Hematopoietic multipotent progenitor cell treated with erythropoietin and hydrocortisone succinate and interleukin-3 and kit ligand, for 17 days (in vitro differentiated cells): ENCODE measurements at regions not wholly inside any gene's neighbourhood (a gene's known extent, or its start where the extent isn't known, plus 50 kb on each side); places are given as distances from the start of the nearest gene placed in this dataset.
"Not testable (repeated sequence)": the region's sequence is repeated elsewhere in the genome, so short reads cannot be mapped to it uniquely, and the experiment has no call there.

ENCODE experiments used
- DNase-seq: peaks from one replicate; pipeline ENCODE4 v3.0.0-alpha.2; 2015; ENCODE audit warnings: low spot score

DNA sequence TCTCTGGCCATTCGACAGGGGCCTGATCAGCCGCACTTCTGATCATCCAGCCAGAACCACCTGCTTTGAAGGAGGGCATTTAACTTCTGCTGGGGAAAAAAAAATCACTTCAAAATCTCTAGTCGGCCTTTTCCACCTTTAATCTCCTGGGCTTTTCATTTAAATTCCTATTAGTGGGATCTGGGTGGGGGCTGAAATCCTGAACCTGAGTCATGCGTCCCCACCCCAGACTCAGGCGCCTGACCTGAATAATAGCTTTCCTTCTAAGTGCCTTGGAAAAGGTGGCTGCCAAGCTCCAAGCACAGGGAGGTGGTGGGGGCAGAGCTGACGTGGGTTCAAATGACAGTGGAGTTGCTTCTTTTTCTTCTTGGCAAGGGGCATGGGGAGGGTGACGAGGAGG, 246.0 kb upstream of the EXOC2 start:
- no peak for DNase-seq

DNA sequence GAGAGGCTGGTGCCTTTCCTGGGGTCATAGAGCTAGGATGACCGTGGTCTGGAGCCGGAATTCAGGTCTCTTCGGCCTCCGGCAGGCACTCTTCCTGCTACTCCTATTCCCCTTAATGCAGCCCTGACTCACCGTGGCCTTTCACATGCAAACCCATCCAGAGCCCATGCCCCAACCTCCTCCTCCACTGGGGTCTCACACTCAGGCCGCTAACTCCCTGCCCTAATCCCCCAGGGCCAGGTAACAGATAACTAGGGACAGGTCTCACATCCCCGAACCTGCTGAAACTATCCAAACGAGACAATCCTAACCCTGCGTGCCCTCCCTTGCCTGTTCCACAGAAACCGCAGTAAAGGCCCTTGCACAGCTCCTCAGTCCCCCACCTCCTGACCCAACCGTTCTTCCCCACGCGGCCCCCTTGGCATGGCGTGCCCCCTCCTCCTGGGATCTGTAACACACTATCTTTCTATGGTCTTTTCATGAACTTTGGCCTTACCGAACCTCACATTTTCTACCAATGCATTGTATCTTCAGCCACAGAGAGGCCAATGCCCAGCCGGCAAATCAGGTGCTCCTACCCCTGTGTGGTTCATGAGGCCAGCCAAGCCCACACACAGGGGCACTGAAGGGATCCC, 245.4 kb upstream of the EXOC2 start:
- no peak for DNase-seq

DNA sequence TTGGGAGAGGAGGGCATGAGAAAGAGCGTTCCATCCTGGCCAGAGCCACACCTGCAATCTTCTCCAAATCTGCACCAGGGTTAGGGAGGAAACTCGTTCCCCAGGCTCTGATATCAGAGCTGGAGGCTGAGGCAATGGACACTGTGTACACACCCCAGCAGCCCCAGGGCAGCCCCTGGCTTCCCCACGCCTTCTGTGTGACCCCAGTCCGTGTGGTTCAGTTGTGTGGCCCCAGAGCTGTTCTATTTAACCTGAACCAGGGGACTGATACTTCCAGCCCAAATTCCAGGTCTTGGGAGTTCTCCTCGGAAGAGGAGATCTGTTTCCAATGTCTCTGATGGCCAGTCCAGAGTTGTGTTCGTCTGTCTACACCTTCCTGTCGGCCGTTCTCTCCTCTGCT, 242.6 kb upstream of the EXOC2 start:
- no peak for DNase-seq

DNA sequence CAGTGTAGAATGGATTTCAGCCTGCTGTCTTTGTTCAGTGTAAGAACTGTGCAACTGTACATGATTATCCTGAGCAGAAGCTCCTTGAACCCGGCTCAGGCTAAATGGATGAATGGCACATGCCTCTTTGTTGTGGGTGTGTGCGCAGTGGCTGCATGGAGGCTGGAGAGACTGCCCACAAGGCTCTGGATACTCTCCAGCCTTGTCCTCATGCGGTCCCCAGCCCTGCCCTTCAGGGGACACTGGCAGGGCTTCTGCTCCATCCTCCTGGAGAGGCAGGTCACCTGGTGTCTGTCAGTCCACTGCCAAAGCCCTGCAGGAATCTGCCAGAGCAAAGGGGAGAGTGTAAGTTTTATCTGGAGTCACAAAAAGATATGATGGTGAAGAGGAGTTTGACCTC, 241.7 kb upstream of the EXOC2 start:
- DNase-seq, result no peak

DNA sequence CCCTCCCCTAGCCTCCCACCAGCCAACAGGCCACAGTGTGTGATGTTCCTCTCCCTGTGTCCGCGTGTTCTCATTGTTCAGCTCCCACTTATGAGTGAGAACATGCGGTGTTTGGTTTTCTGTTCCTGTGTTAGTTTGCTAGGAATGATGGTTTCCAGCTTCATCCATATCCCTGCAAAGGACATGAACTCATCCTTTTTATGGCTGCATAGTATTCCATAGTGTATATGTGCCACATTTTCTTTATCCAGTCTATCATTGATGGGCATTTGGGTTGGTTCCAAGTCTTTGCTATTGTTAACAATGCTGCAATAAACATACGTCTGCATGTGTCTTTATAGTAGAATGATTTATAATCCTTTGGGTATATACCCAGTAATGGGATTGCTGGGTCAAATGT, 239.0 kb upstream of the EXOC2 start:
- DNase-seq, result not testable (repeated sequence)

DNA sequence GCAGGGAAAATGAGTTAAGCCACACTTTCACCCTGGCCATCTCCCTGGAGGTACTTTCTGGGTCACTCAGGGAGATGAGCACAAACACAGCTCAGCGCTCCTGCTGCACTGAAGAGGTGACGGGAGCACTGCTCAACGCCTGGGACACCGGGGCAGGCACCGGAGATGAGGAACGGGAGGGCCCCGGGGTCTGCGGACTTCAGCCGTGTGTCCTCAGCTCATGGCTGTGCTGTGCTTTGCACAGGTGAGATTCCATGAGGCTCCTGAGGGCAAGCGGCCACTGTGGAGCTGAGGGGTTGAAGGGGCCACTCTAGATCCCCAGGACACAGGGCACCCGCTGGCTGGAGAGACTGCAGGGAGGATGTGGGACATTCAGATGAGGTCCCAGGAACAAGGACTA, 234.2 kb upstream of the EXOC2 start:
- DNase-seq, result no peak

DNA sequence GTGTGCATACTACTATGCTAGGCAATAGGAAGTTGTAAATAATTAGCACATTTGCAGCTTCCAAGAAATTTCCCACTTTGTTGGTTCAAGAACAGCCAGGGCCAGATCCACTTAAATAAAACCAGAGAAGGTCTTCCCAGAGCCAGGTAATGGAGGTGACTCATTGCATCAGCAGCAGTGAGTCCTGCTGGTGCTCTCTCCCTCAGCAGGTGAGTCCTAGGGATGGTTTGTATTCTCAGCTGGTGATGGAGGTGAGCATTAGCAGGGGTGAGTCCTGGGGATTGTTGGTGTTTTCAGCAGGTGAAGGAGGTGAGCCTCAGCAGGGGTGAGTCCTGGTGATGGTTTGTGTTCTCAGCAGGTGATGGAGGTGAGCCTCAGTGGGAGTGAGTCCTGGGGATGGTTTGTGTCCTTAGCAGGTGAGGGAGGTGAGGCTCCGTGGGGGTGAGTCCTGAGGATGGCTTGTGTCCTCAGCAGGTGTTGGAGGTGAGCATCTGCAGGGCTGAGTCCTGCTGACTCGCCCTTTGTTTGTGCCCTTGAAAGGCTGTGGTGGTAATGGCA, 232.8 kb upstream of the EXOC2 start:
- no peak for DNase-seq

DNA sequence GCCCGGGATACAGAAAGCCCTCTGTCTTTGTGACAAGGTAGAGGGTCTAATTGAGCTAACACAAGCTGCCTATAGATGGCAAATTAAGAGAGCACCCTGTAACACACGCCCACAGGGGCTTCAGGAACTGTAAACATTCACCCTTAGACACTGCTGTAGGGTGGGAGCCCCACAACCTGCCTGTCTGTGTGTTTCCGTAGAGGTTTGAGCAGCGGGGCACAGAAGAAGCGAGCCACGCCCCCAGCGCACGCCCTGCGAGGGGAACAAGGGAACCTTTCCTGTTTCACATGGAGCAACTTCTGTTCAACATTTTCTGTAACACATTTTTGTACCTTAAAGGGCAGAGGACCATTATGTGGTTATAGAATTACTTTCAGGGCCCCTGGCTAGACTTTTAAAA, 231.7 kb upstream of the EXOC2 start:
- DNase-seq, result no peak

DNA sequence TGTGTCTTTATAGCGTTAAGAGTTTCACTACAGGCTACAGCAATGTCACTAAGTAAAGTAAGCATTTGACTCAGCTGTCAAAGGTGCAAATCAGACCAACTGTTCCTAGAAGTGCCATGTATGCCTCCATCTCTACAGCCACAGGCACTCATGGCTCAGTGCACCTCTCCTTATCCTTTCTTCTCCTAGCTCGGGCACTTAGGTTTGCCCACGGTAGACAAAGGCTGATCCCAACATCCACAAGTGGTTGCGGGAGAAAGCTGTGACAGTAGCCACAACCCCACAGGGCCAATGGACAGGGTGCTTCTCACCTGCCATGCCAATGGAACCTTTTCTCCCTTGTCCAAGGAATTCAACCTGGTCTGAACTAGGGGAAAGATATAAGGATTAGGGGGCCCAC, 228.5 kb upstream of the EXOC2 start:
- DNase-seq, result no peak

DNA sequence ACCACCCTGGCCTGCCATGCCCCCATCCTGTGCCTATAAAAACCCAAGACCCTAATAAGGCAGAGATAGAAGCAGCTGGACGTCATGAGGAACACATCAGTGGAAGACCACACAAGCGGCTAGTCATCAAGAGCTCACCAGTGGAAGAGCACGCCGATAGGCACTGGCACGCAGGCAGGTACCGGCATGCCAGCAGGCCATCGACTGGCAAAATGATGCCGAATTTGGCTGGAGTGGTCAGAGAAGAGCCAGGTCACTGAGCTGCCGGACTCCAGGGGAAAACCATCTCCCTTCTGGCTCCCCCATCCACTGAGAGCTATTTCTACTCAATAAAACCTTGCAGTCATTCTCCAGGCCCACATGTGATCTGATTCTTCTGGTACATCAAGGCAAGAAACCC, 227.6 kb upstream of the EXOC2 start:
- DNase-seq, result no peak

DNA sequence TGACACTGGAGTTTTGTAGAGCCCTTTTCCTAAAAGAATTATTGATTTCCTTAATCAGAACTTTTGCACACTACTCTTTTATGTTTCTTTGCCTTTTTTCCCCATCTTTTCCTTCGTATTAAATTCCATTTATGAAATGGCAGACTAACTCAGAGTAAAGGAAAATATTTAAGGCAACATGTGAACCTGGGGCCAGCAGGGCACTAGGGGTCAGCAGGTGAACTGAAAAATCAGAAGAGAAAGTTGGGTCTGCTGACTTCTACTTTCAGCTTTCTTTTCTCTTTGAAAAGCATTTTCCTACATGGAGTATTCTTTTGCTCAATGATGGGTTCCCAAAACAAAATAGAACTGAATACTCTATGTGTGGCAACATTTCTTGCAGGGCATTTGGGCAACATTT, 226.6 kb upstream of the EXOC2 start:
- DNase-seq, result no peak

DNA sequence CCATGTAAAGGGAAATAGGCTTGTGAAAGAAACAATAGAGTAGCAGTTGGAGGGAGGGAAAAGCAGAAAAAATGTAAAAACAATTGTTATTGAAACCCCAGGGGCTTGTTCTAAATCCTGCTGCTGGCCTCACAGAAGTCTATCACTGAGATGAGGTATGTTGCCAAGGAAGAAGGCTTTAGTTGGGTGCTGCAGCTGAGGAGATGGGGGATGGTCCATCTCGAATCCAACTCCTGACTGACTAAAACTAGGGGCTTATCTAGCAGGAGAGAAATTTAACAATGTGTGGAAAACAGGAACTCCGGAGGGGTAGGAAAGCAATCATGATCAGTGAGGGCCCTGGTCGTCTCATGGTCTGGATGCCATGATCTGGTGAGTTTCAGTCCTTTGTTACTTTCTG, 225.0 kb upstream of the EXOC2 start:
- no peak for DNase-seq

DNA sequence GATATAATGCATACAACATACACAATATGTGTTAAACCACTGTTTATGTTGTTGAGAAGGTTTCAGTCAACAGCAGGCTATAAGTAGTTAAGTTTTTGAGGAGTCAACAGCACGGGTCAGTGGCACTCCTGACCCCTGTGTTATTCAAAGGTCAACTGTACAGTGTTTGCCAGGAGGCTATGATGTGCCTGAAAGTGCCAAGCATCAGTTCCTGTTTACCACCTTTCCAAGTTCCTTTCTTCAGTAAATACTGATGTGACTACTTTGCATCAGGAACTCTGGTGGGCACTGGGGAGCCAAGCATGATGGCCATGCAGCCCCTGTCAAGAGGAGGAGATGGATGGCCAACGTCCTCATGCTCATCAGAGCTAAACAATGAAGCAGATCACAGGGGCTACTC, 224.4 kb upstream of the EXOC2 start:
- DNase-seq, result no peak

DNA sequence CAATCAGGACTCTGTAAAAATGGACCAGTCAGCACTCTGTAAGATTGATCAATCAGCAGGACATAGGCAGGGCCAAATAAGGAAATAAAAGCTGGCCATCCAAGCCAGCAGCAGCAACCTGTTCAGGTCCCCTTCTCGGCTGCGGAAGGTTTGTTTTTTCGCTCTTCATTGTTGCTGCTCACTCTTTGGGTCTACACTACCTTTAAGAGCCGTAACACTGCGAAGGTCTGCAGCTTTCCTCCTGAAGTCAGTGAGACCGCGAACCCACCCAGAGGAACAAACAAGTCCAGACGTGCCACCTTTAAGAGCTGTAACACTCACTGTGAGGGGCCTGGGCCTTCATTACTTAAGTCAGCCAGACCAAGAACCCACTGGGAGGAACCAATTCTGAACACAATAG, 223.2 kb upstream of the EXOC2 start:
- DNase-seq, result no peak

DNA sequence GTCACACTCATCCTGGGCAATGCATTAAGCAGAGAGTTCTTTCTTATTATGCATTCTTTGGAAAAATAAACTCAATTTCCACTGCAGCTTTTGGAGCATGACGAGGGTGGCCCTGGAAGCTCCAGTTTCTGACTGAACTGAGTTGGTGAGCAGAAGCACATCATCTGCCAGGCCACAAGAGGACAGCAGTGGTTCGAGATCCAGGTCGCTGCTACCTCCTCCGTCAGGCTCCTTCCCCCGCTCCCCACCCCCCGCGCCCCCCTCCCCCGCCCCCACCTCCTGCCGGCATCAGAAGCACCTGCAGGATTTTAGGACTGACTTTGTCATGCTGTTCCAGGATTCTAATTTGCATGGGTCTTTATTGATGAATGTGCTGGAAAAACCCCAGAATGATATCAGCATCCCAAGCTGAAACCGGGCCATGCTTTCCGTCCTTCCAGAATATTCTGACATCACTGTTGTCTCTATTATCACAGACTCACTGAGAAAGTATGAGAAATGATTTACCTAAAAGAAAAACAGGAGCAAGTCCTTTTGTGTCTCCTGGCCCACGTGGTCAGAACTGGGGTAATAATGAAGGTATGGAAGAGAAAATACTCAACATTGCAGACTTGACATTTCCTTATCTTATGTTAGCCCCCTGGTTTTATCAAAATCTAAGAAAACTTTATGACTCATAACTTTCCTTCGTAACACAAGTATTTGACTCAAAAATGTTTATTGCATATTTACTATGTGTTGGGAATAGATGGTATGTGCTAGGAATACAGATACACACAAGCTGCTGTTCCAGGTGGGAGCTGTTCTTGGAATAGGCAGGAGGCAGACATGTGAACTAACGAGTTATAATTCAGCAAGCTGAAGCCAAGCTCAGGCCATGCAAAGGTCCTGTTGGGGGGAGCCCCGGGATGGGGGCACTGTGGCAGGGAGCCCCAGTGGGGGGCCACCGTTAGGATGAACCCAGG, 220.2 kb upstream of the EXOC2 start:
- DNase-seq, result no peak

DNA sequence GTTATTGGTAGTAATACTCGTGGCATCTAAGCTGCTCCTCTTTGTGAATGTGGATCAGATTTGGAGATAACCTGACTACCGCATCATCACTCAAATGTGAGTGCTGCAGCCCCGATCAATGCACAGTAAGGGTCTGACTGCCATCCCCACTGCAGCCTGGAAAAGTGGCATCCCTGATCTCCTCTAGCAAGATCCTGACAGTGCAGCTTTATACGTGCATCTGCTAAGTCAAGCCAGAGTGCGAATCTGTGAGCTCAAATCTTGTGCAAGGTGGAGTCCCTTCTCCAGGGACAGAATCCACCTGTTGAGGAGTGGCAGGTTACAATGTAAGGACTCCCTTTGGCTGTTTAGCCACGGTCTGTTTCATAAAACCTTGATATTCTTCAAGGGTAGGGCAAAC, 215.0 kb upstream of the EXOC2 start:
- no peak for DNase-seq

DNA sequence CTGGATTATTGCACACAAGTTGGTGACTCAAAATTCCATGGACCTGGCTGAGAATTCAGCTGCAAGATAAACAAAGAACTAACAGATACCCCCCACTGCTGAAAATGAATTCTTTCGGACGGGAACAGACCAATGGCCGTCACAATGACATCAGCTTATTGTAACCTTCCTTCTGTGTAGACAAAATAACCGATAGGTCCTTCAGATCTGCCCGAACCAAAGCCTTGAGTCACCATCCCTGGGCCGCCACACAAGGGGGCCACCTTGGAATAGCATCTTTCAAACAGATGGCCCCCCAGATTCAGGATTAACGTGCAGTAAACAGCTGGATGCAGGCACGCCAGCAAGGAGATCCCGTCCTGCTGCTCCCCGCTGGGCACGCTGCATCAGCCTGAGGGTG, 214.0 kb upstream of the EXOC2 start:
- no peak for DNase-seq

DNA sequence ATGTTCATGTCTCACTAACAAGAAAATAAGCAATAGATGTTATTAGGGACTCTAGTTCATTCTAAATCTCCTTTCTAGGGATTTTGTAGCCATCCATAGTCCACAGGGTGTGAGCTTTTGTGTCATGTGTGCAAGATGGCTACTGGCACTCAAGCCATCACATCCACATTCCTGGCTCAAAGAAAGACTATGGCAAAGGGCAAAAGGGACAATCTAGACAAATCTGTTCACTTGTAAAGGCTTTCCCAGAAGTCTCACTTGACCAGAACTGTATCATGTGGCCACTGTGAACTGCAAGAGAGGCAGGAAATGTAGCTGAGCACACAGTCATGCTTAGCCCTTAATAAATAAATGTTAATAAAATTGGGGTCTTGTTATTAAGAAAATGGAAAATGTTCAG, 212.6 kb upstream of the EXOC2 start:
- peak; percentile 8 for DNase-seq

DNA sequence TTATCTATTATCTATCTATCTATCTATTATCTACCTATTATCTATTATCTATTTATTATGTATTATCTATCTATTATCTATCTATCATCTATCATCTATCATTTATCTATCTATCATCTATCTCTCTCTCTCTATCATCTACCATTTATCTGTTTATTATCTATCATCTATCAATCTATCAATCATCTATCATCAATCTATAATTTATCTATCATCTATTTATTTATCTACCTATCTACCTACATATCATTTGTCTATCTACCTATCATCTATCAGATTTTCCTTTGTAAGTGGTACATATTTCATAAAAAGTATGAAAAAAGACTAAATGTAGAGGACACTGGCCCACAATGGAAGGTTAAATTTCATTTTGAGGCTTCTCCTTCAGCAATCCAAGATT, 212.1 kb upstream of the EXOC2 start:
- DNase-seq, result no peak

DNA sequence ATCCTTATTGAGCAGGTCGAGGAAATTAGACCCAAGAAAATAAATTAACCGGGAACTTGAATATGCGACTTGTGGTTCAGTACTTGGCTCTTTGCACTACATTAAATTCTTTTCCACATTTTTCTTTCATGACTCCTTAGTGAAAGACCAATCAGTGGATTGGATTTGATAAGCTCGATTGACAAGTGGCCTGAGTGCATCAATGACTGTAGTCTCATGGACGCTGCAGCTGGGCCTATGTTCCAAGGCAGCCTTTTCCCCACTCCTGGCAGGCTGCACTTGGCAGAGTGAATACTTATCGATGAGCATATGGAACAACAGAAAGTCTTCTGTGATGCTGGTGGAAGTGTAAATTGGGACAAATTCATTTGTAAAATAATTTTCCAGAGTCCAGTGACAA, 210.8 kb upstream of the EXOC2 start:
- DNase-seq, result no peak

DNA sequence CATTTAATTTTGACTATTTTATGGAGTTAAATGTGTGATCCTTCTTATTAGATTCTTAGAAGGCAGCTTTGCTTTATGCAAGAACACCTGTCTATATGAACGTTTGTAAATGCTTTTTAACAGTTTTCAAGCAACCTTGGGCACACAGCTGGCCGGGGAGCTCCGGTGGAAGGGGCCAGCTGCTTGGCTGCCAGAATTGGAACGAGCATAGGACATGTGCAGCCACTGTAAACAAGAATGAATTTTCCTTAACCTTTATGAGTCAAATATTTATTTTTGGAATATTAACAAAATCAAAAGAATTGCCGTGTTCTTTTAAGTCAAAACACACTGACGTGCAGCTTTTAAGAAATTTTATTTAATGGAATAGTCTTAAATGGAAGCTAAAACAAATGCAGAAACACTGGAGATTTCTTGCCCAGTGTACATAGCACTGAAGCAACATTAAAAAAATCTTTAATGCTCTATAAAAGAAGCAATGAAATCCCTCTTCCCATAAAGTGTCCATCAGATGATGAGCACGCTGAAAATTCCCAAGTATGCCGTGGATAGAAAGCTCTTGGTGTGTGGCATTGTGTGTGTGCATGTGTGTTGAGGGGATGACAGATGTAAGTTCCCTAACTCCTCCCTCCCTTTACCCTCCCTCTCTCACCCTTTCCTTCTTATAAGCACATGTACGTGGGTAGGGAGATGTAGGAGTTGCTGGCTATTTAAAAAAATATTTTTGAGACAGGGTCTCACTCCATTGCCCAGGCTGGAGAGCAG, 208.9 kb upstream of the EXOC2 start:
- no peak for DNase-seq

DNA sequence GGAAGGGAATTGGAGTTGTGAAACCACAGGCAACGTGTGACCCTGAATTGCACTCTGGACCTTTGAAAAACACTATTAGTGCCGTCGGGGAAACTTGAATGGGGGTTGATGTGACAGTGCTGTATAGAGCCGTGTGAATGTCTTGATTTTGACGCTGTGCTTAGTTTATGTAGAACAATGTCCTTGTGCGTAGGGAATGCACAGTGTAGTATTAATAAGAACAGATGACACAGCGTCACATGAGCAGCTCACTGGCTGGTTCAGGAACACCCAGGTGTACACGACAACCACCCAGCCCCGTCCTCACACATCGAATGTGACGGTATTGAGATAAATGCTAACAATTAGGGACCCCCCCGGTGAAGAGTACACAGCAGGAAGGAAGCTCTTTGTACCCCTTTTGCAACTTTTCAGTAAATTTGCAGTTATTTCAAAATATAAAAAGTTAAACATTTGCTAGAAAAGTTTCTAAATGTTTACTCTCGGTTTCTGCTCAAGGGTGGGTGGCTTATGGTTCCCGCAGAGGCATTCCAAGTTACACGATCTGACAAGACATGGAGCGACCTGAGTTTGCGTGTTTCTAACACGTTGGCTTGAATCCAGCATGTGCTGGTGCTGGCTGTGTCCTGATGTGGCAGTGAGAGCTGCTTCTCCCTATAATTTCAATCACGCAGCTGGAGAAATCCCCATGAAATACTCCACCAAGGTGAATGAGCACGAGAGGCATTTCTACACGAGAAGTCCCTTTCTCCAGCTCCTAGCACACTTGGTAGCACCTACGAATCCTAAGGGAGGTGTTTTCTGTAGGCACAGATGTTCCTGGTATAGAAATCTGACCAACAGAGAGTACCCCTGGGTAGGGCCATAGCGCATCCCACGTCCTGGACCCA, 208.0 kb upstream of the EXOC2 start:
- no peak for DNase-seq
